ENCODE measurements at regions not wholly inside any gene's neighbourhood (a gene's known extent, or its start where the extent isn't known, plus 50 kb on each side); places are given as distances from the start of the nearest gene placed in this dataset.

DNA sequence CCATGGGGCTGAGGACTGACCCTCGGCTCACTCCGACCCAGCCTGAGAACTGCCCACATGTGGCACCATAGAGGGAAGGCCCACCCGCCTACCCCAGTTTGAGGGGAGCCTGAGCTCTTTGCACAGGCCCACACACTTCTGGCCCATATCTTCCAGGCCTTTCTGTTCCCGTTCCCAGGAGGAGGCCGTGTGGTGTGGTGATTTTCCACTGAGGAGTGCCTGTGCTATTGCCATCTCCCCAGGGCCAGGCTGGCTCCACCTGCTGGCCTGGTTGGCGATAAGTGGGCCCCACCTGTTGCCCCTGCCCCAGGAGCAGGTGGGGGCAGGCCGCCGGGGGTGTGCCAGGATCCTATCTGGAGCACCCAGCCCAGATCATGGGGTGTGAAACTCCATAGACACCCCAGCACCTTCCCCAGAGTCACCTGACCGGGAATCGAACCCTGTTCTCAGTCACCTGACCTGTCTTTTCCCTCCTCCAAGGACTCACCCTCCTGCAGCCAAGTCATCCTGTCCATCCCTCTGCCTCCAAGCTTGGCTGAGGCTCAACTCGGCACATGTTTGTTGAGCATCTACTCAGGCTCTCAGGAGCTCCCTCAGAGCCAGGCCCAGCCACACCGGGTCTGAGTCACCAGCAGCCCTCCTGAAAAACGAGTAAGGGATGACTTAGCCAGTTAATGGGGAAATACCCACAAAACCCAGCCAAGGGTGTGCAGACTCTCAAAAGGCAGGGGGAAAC, 120.1 kb downstream of the CYP26B1 start:
- no peaks in the 10 kb centered on the region for H3K9me3 ChIP-seq (ENCODE audit: low read length)
- TF ChIP-seq RAD21 (conservative IDR thresholded peaks at IDR 0.05) (no peak), EZH2 (IDR thresholded peaks at IDR 0.05; ENCODE audit: borderline replicate concordance, insufficient read depth, low read length, poor library complexity, severe bottlenecking) (no peak), SMC3 (conservative IDR thresholded peaks at IDR 0.05; ENCODE audit: poor library complexity) (no peak), POLR2AphosphoS5 (IDR thresholded peaks at IDR 0.05) (no peak), EP300 (conservative IDR thresholded peaks at IDR 0.05; ENCODE audit: poor library complexity, severe bottlenecking) (no peak), MXI1 (conservative IDR thresholded peaks at IDR 0.05; ENCODE audit: poor library complexity, severe bottlenecking) (no peak), TAF1 (IDR thresholded peaks at IDR 0.05; ENCODE audit: low read depth) (no peak)
- TF ChIP-seq, protein P1, sequence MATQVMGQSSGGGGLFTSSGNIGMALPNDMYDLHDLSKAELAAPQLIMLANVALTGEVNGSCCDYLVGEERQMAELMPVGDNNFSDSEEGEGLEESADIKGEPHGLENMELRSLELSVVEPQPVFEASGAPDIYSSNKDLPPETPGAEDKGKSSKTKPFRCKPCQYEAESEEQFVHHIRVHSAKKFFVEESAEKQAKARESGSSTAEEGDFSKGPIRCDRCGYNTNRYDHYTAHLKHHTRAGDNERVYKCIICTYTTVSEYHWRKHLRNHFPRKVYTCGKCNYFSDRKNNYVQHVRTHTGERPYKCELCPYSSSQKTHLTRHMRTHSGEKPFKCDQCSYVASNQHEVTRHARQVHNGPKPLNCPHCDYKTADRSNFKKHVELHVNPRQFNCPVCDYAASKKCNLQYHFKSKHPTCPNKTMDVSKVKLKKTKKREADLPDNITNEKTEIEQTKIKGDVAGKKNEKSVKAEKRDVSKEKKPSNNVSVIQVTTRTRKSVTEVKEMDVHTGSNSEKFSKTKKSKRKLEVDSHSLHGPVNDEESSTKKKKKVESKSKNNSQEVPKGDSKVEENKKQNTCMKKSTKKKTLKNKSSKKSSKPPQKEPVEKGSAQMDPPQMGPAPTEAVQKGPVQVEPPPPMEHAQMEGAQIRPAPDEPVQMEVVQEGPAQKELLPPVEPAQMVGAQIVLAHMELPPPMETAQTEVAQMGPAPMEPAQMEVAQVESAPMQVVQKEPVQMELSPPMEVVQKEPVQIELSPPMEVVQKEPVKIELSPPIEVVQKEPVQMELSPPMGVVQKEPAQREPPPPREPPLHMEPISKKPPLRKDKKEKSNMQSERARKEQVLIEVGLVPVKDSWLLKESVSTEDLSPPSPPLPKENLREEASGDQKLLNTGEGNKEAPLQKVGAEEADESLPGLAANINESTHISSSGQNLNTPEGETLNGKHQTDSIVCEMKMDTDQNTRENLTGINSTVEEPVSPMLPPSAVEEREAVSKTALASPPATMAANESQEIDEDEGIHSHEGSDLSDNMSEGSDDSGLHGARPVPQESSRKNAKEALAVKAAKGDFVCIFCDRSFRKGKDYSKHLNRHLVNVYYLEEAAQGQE (IDR thresholded peaks at IDR 0.05; ENCODE audit: borderline replicate concordance): no peak
- TF ChIP-seq, protein P2, sequence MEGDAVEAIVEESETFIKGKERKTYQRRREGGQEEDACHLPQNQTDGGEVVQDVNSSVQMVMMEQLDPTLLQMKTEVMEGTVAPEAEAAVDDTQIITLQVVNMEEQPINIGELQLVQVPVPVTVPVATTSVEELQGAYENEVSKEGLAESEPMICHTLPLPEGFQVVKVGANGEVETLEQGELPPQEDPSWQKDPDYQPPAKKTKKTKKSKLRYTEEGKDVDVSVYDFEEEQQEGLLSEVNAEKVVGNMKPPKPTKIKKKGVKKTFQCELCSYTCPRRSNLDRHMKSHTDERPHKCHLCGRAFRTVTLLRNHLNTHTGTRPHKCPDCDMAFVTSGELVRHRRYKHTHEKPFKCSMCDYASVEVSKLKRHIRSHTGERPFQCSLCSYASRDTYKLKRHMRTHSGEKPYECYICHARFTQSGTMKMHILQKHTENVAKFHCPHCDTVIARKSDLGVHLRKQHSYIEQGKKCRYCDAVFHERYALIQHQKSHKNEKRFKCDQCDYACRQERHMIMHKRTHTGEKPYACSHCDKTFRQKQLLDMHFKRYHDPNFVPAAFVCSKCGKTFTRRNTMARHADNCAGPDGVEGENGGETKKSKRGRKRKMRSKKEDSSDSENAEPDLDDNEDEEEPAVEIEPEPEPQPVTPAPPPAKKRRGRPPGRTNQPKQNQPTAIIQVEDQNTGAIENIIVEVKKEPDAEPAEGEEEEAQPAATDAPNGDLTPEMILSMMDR (IDR thresholded peaks at IDR 0.05; ENCODE audit: poor library complexity, severe bottlenecking): no peak
- no peaks in the 10 kb centered on the region for H3K79me2 ChIP-seq (replicated peaks; ENCODE audit: insufficient read depth, low read length)
- no peak overlapping the region for H3K27ac ChIP-seq (ENCODE audit: low read length)
- no peaks in the 10 kb centered on the region for H3F3A ChIP-seq (ENCODE audit: insufficient read depth, low read length, poor library complexity, severe bottlenecking)
- no peaks in the 10 kb centered on the region for H3K27me3 ChIP-seq (ENCODE audit: insufficient read depth, low read depth, low read length)
- no peak overlapping the region for H2AFZ ChIP-seq (ENCODE audit: low read depth, low read length)
- no peaks in the 10 kb centered on the region for H4K20me1 ChIP-seq (ENCODE audit: insufficient read depth)
- H3K9me2 ChIP-seq (ENCODE audit: insufficient read depth, low read length): no peaks in the 10 kb centered on the region
- no peak overlapping the region for H3K4me2 ChIP-seq (ENCODE audit: low read length)
- H3K4me3 ChIP-seq (ENCODE audit: low read length): no peak overlapping the region
- no peak overlapping the region for H3K9ac ChIP-seq (ENCODE audit: low read length)
- no peaks in the 10 kb centered on the region for H3K36me3 ChIP-seq (ENCODE audit: insufficient read depth, low read length)

DNA sequence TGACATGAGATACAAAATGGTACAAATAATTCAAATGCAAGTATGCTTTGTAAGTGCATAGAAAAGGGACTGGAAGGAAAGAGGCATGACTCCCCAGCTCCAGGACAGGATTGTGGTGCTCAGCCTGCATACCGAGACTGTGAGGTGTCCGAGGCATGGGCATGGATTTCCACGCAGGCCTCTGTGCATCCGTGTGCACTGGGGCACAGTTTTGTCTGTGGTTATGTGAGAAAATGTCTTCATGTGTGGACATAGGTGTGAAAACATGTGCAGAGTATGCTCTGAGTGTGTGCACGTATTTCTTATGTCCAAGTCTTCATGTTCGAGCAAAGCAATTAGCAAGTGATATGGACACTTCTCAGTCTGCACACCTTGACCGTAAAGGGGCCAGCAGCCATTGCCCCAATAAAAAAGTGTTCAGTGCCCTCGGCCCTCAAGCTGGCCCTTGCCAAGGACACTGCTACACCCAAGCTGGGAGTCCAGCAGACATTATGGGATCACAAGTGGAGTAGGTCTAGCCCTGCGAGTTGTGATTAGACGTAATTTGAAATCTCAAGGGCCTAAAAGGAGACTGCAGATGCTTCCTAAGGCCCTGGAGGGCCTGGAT, 120.7 kb downstream of the CYP26B1 start:
- no peak overlapping the region for H3K4me2 ChIP-seq (ENCODE audit: low read length)
- no peaks in the 10 kb centered on the region for H3K9me2 ChIP-seq (ENCODE audit: insufficient read depth, low read length)
- TF ChIP-seq, protein P1 (IDR thresholded peaks at IDR 0.05; ENCODE audit: borderline replicate concordance): no peak
- TF ChIP-seq, protein P2 (IDR thresholded peaks at IDR 0.05; ENCODE audit: poor library complexity, severe bottlenecking): no peak
- no peak for TF ChIP-seq EZH2 (IDR thresholded peaks at IDR 0.05; ENCODE audit: borderline replicate concordance, insufficient read depth, low read length, poor library complexity, severe bottlenecking)
- TF ChIP-seq TAF1 (IDR thresholded peaks at IDR 0.05; ENCODE audit: low read depth): no peak
- TF ChIP-seq MXI1 (conservative IDR thresholded peaks at IDR 0.05; ENCODE audit: poor library complexity, severe bottlenecking): no peak
- no peak for TF ChIP-seq RAD21 (conservative IDR thresholded peaks at IDR 0.05)
- TF ChIP-seq SMC3 (conservative IDR thresholded peaks at IDR 0.05; ENCODE audit: poor library complexity): no peak
- no peak for TF ChIP-seq EP300 (conservative IDR thresholded peaks at IDR 0.05; ENCODE audit: poor library complexity, severe bottlenecking)
- no peak for TF ChIP-seq POLR2AphosphoS5 (IDR thresholded peaks at IDR 0.05)
- no peaks in the 10 kb centered on the region for H4K20me1 ChIP-seq (ENCODE audit: insufficient read depth)
- no peak overlapping the region for H3K27ac ChIP-seq (ENCODE audit: low read length)
- no peak overlapping the region for H3K9ac ChIP-seq (ENCODE audit: low read length)
- no peaks in the 10 kb centered on the region for H3K27me3 ChIP-seq (ENCODE audit: insufficient read depth, low read depth, low read length)
- no peaks in the 10 kb centered on the region for H3F3A ChIP-seq (ENCODE audit: insufficient read depth, low read length, poor library complexity, severe bottlenecking)
- H2AFZ ChIP-seq (ENCODE audit: low read depth, low read length): no peak overlapping the region
- H3K36me3 ChIP-seq (ENCODE audit: insufficient read depth, low read length): no peaks in the 10 kb centered on the region
- H3K79me2 ChIP-seq (replicated peaks; ENCODE audit: insufficient read depth, low read length): no peaks in the 10 kb centered on the region
- no peaks in the 10 kb centered on the region for H3K9me3 ChIP-seq (ENCODE audit: low read length)
- no peak overlapping the region for H3K4me3 ChIP-seq (ENCODE audit: low read length)

All from neural cell (in vitro differentiated cells).